Right atrium auricular region (tissue), 2 donors: ENCODE measurements at regions not wholly inside any gene's neighbourhood (a gene's known extent, or its start where the extent isn't known, plus 50 kb on each side); places are given as distances from the start of the nearest gene placed in this dataset.

Experiments
- DNase-seq: peaks from one replicate; pipeline ENCODE4 v3.0.0-alpha.2; 2019; ENCODE audit warnings: low spot score
- H3K27ac ChIP-seq, 2 donors: fragments of 200-600 bp; sonication (generic); 1 replicate in 1 of 2; 2 replicates in 1 of 2; pipeline ENCODE4 v1.5.1; 2016 to 2019
- H3K27me3 ChIP-seq, 2 donors: fragments of 200-600 bp; sonication (generic); one replicate each; pipeline versions ENCODE4 v1.5.1 to v1.6.0; 2017 to 2019
- H3K36me3 ChIP-seq: fragments of 200-600 bp; sonication (generic); one replicate; pipeline ENCODE4 v1.5.1; 2016
- H3K4me1 ChIP-seq, 2 donors: fragments of 200-600 bp; sonication (generic); one replicate each; pipeline versions ENCODE4 v1.5.1 to v1.6.0; 2017 to 2019
- H3K4me3 ChIP-seq, 2 donors: fragments of 200-600 bp; sonication (generic); 1 replicate in 1 of 2; 2 replicates in 1 of 2; pipeline ENCODE4 v1.5.1; 2017 to 2019; ENCODE audit warnings: mild to moderate bottlenecking in 1 of 2, moderate library complexity in 1 of 2
- H3K9me3 ChIP-seq, 2 donors: fragments of 200-600 bp; sonication (generic); one replicate each; pipeline ENCODE4 v1.5.1; 2019
- TF ChIP-seq, protein P1 (sequence below), 2 donors: fragments of 200-600 bp; sonication (generic); IDR thresholded peaks; one replicate each; pipeline ENCODE4 v1.5.1; 2019; ENCODE audit warnings: antibody characterized with exemption in 2 of 2

DNA sequence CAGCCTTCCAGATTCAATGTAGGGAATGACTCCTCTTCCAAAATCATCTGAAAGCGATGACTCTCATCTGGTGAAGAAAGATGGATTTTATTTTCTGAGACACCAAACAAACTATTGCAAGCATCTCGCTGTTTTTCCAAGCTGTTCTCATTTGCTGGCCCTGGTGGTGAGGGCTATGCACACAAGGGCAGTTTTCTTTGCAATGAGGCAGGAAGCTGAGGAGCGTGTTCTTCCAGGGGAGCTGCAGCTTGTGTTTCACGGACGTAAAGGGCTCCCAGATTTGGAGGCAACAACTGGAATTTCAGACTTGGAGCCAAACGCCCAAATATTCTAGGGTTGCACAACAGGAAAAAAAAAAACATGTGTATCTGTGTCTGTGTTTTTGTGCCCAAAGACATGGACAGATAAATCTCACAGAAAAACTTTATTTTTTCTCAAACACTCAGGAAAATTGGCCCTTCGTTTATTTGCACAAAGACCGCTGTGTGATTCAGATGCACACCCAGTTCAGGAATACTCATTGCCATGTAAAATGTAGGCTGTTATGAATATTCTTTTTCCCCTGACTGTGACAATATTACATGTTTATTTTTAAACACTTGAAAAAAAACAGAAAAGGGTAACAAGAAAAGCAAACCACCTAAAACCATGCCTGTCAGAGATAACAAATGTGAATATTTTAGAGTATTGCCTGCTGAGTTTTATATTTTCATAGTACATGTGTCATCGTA, 151.3 kb downstream of the GAS1 start:
- Histone ChIP-seq H3K27me3 (no peaks in the 10 kb centered on the region), H3K27ac (peak overlapping the region in 1 of 2 donors; percentile 63), H3K4me1 (peaks cover 0 to 4% of the 10 kb centered on the region in 2 donors), H3K36me3 (no peaks in the 10 kb centered on the region), H3K9me3 (no peaks in the 10 kb centered on the region), H3K4me3 (no peak overlapping the region)
- peak; percentile 84 for DNase-seq
- TF ChIP-seq, protein P1, sequence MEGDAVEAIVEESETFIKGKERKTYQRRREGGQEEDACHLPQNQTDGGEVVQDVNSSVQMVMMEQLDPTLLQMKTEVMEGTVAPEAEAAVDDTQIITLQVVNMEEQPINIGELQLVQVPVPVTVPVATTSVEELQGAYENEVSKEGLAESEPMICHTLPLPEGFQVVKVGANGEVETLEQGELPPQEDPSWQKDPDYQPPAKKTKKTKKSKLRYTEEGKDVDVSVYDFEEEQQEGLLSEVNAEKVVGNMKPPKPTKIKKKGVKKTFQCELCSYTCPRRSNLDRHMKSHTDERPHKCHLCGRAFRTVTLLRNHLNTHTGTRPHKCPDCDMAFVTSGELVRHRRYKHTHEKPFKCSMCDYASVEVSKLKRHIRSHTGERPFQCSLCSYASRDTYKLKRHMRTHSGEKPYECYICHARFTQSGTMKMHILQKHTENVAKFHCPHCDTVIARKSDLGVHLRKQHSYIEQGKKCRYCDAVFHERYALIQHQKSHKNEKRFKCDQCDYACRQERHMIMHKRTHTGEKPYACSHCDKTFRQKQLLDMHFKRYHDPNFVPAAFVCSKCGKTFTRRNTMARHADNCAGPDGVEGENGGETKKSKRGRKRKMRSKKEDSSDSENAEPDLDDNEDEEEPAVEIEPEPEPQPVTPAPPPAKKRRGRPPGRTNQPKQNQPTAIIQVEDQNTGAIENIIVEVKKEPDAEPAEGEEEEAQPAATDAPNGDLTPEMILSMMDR (IDR thresholded peaks at IDR 0.05): no peak

DNA sequence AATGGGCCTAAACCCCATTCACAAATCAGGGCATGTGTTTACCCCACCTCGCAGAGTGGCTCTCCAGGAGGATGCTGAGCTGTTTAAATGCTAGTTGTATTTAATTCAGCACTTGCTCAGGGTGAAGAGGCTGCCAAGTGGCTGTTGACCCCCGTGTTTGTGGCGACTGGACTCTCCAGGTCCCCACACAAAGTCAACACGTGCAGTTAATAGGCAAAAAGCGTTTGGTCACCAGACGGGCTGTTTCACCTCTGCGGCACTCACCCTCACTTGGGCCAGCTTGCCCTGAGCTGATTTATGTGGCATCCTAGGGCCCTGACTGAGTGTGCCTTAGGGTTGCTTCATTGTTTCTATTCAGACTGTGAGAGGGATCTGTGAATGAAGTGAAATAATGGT, 152.3 kb downstream of the GAS1 start:
- Histone ChIP-seq H3K27me3 (no peaks in the 10 kb centered on the region), H3K4me1 (peaks cover 0 to 4% of the 10 kb centered on the region in 2 donors), H3K36me3 (no peaks in the 10 kb centered on the region), H3K27ac (peak overlapping the region; percentile 4 to 63), H3K9me3 (no peaks in the 10 kb centered on the region), H3K4me3 (peak overlapping the region in 1 of 2 donors; percentile 12)
- TF ChIP-seq, protein P1 (IDR thresholded peaks at IDR 0.05): no peak
- DNase-seq: no peak

DNA sequence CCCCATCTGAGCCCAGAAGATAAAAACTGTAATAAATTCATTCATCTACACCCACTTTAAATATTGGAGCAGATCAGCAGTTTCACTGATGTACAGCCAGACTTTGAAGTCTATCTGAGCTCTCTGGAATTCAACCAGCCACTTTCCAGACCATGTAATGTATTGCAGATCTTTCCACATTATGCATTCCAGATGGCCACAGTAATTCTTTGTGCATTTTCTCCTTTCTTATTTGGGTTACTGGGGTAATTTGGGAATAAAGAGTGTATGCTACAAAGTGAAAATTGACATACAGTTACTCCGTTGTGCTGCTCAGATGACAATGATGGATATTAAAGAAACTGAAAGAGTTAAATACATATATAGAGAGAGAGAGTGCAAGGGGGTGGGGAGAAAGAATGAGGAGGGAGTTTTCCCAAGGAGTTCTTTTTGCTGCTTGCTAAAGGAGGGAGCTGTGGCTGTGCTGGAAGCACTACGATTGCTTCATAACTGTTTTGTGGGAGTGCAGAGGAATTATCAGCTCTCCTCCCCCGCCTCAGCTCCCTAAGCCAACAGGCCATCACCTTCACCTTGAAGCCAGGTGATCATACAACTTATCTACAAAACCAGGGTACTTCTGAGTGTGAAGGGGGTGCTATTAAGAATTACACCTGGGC, 152.8 kb downstream of the GAS1 start:
- Histone ChIP-seq H3K9me3 (no peaks in the 10 kb centered on the region), H3K4me3 (no peak overlapping the region), H3K27ac (peak overlapping the region; percentile 4 to 63), H3K36me3 (no peaks in the 10 kb centered on the region), H3K4me1 (peaks cover 0 to 4% of the 10 kb centered on the region in 2 donors), H3K27me3 (no peaks in the 10 kb centered on the region)
- TF ChIP-seq, protein P1 (IDR thresholded peaks at IDR 0.05): no peak
- DNase-seq: no peak

DNA sequence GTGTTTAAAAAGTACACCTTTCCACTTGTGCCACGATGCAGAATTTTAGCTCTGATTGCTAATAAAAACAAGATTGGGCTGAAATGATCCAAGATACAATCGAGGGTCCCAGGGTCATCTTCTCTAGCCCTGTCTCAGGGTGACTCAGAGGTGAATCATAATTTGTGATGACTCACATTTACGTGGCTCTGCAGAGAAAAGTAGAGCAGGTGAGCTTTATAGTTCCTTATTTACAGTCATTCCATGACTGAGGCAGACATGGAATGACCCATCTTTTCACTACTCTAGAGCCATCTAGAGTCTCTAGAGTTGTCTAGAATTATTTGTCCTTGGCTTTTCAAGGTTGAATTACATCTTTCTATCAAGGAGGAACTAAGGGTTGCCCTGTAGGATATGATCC, 155.2 kb downstream of the GAS1 start:
- peaks cover 0 to 4% of the 10 kb centered on the region in 2 donors for H3K4me1 ChIP-seq
- H3K27me3 ChIP-seq: no peaks in the 10 kb centered on the region
- DNase-seq: no peak

DNA sequence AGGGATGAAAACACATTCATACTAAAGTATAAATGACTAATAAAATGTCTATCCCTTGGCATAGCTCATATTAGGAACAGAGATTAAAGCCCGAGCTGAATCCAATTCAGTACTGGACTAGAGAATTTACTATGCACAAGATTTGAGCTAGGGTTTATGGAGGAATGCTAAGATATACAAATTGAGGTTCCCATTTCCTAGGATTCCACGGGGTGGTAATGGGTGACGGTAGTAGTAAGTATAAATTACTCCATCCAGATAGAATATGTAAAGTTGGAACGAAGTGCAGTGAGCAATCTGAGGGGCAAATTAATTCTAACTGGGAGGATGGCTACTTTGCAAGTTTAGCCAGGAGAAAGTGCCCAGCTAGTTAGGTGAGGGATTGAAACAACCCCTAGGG, 156.5 kb downstream of the GAS1 start:
- Histone ChIP-seq H3K9me3 (no peaks in the 10 kb centered on the region), H3K27me3 (no peaks in the 10 kb centered on the region), H3K27ac (no peak overlapping the region), H3K4me1 (no peaks in the 10 kb centered on the region), H3K4me3 (no peak overlapping the region), H3K36me3 (no peaks in the 10 kb centered on the region)
- TF ChIP-seq, protein P1 (IDR thresholded peaks at IDR 0.05): no peak
- DNase-seq: no peak

More for the DNA sequence above, 155.2 kb downstream of the GAS1 start:
- H3K9me3 ChIP-seq: no peaks in the 10 kb centered on the region
- H3K4me3 ChIP-seq: no peak overlapping the region
- TF ChIP-seq, protein P1 (IDR thresholded peaks at IDR 0.05): no peak
- no peaks in the 10 kb centered on the region for H3K36me3 ChIP-seq
- H3K27ac ChIP-seq: no peak overlapping the region
